WTC11 (cell line): ENCODE measurements at regions not wholly inside any gene's neighbourhood (a gene's known extent, or its start where the extent isn't known, plus 50 kb on each side); places are given as distances from the start of the nearest gene placed in this dataset.

ENCODE experiments used
- NFYB ChIP-seq: sonication (generic); formaldehyde crosslinking; conservative IDR thresholded peaks from 2 replicates; pipeline ENCODE4 v1.8.0; 2022; ENCODE audit warnings: low read depth, missing genetic modification reagents
- SP1 ChIP-seq: sonication (generic); formaldehyde crosslinking; conservative IDR thresholded peaks from 2 replicates; pipeline ENCODE4 v1.8.1; 2022; ENCODE audit warnings: missing genetic modification reagents
- TF ChIP-seq, protein P1 (sequence below): sonication (generic); formaldehyde crosslinking; IDR thresholded peaks from 2 replicates; pipeline ENCODE4 v1.8.0; 2022; ENCODE audit warnings: mild to moderate bottlenecking, missing genetic modification reagents
- TF ChIP-seq, protein P2 (sequence below): sonication (generic); formaldehyde crosslinking; IDR thresholded peaks from 2 replicates; pipeline ENCODE4 v1.8.1; 2023; ENCODE audit warnings: mild to moderate bottlenecking, missing genetic modification reagents, moderate library complexity

- TF ChIP-seq, protein P1, sequence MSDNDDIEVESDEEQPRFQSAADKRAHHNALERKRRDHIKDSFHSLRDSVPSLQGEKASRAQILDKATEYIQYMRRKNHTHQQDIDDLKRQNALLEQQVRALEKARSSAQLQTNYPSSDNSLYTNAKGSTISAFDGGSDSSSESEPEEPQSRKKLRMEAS (CRISPR knock-in tag): no peak
- TF ChIP-seq, protein P2, sequence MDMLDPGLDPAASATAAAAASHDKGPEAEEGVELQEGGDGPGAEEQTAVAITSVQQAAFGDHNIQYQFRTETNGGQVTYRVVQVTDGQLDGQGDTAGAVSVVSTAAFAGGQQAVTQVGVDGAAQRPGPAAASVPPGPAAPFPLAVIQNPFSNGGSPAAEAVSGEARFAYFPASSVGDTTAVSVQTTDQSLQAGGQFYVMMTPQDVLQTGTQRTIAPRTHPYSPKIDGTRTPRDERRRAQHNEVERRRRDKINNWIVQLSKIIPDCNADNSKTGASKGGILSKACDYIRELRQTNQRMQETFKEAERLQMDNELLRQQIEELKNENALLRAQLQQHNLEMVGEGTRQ: no peak
- no peak for TF ChIP-seq SP1
- TF ChIP-seq NFYB (CRISPR knock-in tag): no peak
Measured at GRCh38 chr3:163518065-163518464, 1560.2 kb downstream of the SI start.
